GM21360 (cell line): ENCODE measurements at regions not wholly inside any gene's neighbourhood (a gene's known extent, or its start where the extent isn't known, plus 50 kb on each side); places are given as distances from the start of the nearest gene placed in this dataset.

ENCODE experiments used
- ATAC-seq: cut with Tn5 transposase; IDR thresholded peaks from one replicate; pipeline ENCODE4 v1.9.1; 2021; ENCODE audit warnings: mild to moderate bottlenecking, moderate library complexity; ENCODE audit not compliant: unreplicated experiment

DNA sequence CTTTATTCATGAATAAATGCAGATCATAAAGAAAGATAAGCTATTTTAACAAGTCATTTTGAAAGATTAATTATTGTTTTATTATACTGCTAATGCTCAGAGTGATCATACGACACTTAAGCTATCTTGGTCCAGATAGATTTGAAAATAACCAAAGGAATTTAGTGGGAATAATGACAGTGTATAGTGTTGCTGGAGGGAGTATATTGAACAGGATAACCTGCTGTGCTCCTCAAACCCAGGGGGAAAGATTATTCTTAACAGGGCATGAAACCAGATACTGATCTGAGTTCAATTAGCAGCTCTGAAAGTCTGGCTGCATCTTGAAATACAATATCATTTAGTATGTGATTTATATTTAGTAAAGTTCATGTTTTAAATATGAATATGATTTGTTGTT lies 216.3 kb upstream of the ITGA4 start:
- ATAC-seq = no peak

DNA sequence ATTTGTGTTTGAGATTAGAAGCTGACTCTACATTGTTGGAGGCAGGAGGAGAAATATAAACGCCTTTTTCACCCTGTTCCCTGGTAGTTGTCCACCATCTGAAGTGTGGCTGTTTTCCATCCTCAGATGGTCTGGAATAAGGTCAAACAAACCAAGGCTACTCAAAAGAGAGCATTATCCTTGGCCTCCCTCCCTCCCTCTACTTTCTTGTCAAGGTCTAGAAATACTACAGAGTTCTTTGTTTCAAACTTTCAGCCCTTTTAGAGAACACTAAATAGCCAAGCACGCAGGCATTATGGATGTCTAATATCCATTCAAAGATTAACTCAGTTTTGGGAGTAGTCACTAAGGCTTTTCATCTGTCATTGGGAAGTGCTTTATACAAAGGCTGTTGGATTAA lies 215.8 kb upstream of the ITGA4 start:
- ATAC-seq = no peak

DNA sequence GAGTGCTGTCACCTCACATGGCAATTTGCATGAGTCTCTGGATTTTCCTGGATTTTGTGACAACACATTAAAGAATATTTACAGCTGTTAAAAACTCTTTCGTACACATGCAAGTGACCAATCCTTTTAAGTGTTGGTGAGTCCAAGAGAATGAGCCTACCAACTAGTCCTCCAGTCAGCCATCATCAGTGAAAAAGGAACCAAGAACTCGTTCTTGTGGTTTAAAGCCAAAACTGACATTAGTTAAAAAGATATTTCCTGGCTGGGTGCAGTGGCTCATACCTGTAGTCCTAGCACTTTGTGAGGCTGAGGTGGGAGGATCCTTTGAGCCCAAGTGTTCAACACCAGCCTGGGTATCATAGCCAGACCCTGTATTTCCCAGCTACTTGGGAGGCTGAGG lies 215.4 kb upstream of the ITGA4 start:
- ATAC-seq = peak; percentile 93

DNA sequence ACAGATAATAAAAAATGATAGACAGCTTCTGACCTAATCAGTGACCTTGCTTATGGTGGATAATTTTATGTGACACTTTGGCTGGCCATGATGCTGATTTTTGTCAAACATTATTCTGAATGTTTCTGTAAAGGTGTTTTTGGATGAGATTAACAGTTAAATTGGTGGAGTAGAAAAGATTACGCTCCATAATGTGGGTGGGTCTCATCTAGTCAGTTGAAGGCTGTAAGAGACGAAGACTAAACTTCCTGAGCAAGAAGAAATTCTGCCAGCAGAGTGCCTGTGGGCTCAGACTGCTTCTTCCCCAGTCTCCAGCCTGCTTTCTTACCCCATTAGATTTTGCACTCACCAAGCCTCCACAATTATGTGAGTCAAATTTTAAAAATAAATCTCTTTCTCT lies 214.9 kb upstream of the ITGA4 start:
- ATAC-seq = no peak

DNA sequence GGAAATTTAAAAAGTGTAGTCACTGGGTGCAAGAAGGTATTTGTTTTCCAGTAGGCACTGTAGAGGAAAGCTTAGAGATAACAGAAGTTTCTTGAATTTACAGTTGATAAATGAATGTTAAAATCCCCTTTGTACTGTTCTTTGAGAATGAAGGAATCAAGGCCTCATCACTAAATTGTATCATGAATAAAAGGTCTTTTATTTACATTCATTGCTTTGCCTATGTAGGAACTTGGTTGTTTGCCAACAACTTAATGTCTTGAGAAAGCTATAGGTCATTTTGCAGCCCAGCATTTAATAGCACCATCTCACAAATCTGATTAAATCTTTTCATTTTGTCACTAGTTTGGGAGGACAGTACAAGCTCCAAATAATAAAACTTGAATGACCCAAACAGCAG lies 213.9 kb upstream of the ITGA4 start:
- ATAC-seq = no peak

DNA sequence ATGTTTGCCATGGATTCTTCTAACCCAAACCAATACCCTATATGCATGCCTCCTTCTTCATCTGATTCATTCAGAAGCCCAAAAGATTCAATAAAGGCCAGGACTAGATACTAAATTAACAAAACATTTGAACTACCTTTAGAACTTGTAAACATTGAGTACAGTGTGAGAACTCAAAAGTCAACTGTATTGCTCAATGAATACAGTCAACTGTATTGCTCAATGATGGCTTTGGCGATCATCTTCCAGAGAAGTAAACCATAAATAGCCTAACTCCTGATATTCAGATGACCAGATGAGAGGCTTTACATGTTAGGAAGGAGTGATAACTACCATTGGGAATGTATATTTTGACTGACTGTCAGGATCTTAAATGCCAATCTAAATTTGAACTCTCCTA lies 206.5 kb upstream of the ITGA4 start:
- no peak for ATAC-seq

DNA sequence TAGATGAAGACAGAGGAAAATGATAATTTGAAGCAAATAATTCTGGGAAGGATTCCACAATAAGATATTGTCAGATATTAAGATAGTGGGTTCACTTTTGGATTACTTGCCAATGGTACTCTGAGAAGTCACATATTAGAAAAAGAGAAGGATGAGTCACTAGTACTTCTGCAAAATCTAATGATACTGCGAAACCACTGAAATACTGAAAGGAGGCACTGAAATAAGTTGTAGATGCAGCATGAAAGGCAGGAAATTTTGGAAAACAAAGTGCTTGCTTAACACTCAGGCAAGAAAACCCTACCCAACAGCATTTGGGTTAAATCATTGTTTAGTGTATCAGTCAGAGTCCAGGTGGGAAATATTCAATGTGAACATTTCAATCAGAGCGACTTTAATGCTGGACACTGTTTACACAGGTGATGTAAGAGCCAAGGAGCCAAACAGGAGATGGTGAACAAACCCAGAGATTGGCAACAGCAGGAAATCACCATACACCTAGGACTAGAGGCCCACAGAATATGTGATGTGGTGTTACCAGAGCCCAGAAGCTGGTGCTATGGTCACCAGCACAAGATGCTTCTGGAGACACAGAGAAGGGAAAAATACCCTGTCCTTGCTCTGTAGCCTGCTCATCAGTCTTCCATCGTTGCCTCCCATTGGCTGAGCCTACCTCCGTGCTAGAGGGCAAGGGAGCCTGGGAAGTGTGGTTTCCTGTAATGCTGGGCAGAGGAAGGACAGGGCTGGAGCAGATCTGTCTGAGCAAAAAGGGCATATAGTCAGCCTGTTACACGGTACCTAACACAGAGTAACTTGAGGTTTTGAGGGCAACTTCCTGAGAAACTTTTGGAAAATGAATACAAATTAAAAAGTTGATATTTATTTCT lies 204.7 kb upstream of the ITGA4 start:
- ATAC-seq = peak; percentile 51

DNA sequence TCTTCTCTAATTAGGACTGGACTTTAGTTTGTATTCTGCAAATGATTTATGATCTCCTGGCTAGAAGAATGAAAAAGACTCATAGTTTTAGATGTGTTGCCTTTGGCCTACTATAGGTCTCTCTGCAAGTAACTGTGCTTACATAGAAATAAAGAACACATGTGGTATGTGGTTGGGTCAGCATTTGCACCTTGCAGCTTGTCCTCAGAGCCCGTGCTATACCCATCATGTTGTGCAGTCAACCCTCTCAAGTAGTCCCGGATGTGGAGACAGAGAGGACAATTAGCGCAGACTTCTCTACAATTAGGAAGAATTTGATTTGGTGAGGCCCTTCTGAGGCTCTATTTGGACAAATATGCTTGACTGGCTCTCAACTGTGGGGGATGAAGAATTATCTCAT lies 203.7 kb upstream of the ITGA4 start:
- no peak for ATAC-seq

DNA sequence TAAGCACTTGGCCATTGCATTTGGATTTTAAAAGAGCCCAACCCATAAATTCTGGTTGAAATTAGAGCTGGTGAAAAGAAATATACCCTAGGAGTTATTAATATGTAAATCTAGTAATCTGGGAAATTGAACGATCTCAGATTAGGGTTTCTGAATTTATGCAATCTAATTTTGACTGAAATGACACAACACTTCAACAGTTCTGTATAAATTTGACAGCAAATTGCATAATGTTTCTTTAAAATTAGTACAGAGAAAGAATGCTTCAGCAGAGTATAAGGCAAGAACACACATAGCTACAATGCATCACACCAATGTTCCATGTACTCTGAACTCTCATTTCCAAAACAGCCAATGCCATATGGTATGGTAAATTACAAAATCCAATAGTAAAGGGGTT lies 201.5 kb upstream of the ITGA4 start:
- ATAC-seq = no peak

DNA sequence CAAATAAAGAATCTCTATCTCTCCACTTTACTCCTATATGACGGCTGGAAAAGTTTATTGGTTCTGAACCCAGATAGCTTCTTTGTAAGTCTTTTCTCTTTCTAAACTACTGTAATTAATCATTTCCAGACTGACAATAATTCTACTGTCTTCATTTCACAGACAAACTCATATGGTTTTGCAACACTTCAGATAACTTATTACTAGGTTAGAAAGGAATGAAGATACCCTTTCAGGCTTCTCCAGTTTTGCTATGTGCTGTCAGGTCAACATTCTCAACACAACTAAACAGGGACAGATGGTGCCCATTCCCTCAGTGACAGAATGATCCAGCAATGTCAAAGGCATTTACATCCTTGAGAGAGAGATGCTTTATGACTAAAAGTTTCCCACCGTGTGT lies 198.5 kb upstream of the ITGA4 start:
- no peak for ATAC-seq

DNA sequence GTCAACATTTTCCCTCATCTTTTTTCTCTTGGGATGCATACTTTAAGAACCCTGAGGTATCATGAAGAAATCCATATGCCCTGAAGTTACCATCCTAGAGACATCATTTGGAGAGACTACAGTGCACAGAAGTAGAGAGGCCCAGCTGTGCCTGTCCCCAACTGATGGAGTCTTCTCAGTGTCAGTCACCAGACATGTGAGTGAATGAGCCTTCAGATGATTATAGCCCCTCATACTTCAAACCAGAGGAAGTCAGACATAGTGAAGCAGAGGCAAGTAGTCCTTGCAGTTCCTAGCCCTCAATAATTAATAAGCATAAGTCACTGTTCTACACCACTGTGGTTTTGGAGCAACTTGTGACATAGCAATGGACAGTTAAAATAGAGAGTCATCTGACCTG lies 194.4 kb upstream of the ITGA4 start:
- no peak for ATAC-seq

DNA sequence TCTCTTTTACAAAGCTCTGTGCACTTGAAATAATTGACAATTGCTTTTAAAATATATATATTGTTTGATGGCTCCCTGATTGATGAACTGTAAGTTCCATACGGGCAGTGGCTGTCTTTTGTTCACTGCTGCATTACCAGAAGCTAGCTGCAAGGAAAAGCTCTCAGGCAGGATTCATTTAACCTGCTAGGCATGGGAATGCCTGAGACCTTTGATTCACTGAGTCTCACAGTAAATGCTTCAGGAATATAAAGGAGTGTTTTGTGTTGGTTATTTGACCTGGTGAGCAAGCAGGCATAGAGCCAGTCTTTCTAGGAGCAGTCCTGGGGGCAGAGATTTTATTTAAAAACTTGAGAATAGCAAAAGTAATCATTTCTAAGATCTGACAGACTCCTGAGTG lies 193.2 kb upstream of the ITGA4 start:
- no peak for ATAC-seq

DNA sequence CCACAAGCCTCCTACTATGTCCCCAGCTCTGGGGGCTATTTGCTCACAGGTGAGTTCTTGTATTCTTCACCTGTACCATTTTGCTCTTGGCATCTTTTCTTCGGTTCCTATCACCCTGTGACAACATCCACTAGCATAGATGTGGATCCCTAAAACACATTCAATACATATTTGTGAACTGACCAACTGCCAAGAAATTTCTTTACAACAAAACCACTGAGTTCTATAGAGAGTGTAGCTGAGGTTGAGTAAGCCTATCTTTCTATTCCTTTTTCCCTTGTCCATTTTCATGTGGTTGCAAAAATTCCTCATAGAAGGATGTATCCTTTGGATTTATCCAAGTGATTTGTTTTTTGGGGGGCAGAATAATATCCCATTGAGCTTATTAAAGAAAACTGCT lies 192.7 kb upstream of the ITGA4 start:
- no peak for ATAC-seq

DNA sequence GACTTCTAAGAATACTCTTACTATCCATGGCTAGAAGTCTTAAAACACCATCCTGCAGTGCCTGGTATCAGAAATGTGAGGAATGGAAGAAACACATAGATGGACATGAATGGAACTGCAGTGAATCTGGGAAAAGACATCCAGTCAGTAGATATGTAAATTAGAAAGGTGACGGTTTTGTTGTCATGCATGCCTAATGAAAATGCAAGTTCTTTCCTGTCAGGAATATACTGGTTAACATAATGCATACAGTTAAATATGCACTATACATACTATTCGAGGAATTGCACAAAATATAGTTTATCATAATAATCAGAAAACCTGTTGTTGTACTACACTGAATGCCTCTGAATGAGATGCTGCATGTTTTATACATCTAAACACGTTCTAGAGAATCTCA lies 190.6 kb upstream of the ITGA4 start:
- no peak for ATAC-seq

DNA sequence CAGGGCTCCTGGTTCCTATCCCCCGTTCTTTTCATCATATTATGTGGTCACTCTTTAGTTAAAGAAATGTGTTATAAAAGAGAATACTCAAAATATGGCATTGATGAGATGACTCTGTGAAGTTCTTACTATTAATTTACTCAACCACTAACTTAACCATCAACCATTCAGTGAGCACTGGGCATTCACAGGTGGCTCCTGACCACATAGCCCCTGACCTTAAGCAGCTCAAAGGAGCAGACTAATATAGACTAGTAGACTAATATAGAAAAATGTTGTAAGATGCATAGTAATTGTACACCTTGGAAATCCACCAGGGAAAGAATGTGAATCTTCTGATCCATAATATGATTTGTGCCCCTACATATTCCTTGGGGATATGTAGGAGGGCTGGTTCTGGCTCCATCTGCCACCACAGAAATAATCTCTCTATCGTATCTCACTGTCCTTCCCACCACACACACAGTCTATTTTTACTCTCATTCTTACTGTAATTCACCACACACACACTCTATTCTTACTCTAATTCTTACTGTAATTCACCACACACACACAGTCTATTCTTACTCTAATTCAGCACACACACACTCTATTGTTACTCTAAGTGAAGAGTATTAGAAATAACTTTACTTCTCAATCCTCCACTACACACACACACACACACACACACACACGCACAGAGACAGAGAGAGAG lies 188.9 kb upstream of the ITGA4 start:
- no peak for ATAC-seq

DNA sequence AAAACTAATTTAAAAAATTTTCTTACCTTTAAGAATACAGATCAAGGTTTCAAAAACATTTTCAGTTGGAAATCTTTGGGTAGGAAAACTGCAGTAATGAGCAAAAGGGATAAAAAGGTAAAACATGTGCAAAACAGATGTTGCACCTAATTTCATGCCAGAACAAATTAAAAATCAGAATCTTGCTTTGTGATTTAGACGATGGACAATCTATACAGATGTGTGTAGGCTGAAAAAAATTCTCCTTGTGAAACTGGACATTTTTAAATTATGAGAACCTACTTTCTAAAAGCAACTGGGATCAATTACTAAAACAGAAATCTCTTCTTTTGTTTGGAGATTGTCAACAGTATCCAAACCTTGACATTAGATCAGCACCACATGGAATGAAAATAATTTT lies 183.2 kb upstream of the ITGA4 start:
- no peak for ATAC-seq

DNA sequence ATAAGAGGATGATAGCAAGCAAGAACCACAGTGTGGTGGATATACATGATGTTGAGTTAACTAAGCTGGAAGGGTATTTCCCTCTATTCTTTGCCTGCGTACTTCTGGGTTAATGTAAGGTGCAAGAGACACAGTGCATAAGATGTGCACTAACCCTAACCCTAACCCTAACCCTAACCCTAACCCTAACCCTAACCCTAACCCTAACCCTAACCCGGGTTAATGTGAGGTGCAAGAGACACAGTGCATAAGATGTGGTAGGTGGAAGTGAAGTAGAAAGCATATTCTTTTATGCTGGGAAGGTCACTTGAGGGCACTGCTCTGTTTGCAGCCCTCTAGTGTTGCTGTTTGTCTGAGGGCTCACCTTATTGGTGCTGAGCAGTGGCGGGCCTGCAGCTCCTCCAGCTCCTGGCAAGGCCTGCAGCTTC lies 181.5 kb upstream of the ITGA4 start:
- ATAC-seq = no peak

DNA sequence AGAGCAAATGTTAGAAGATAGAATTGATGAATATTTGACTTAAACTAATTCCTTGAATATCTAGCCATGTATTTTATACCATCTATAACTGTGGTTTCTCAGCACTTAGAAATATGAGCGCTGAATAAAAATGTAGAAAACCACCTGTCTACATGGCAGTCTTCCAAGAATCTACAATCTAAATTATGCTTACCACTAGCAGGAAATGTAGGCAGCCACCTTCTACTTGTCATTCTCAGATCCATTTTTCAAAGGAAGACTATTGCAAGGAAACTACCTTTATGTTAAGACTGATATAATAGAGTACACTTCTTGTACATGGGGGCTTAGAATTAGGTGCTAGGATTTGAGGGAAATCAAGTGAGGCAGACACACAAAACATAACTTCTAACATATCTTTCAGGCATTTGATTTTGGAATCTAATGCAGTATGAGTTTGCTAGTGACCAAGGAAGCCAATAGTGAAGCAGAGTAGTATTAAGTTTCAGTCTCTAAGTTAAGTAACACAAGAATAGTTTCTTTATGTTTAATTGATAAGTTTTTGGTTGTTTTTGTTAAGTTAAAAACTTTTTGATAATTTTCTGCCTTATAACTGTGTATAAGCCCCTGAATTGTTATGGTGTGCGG lies 175.9 kb upstream of the ITGA4 start:
- ATAC-seq = no peak

DNA sequence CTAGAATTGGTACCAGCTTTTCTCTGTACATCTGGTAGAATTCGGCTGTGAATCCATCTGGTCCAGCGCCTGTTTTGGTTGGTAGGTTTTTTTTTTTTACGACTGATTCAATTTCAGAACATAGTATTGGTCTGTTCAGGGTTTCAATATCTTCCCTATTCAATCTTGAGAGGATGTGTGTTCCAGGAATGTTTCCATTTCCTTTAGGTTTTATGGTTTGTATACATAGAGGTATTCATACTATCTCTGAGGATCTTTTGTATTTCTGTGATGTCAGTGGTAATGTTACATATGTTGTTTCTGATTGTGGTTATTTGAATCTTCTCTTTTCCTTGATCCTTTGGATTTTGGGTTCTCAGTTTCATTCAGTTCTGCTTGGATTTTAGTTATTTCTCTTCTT lies 172.1 kb upstream of the ITGA4 start:
- no peak for ATAC-seq

DNA sequence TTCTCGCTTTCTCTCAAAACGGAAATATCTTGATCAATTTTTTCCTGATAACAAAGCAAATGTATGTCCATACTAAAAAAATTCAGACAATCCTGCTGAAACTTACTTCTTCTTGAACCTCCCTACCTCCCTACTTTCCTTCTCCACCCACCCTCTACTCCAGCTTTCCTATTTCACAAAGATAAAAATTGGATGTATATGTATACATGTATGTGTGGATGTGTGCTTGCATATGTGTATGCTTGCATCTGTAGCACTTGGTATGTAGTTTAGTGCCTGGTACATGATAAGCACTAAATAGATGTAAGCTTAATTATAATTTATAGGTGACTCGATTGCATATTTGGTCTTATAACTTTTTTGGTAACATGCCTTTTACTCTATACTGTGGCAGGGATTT lies 167.5 kb upstream of the ITGA4 start:
- no peak for ATAC-seq

DNA sequence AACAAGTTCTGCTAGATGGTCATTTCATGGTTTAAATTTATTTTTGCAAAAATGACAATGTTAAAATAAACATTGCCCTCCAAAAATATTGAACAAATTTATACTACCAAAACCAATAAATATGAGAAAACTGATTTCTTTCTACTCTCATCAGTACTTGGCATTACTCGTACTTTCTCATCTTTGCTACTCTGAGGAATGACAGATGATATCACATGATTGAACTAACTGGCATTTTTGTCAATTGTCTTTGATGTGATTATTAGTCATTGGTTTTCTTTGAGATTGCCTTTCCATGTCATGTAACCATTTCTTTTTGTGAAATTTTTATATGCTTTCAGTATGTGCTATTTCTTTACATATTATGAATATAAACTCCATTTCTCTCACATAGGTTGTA lies 167.0 kb upstream of the ITGA4 start:
- ATAC-seq = no peak

DNA sequence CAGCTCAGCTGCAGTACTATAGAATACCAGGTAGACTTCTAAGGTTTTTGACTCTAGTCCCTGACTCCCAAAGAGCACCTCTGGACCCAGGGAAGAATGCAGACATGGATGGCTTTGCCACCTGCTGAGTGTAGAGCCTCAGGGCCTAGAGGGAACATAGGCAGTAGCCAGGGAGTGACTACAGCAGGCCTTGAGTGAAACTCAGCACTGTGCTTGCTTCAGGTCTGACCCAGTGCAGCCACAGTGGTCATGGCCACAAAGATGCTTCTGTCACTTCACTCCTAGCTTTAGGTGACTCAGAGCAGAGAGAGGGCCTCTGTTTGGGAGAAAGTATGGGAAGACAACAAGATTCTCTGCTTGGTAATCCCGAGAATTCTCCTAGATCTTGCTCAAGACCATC lies 162.2 kb upstream of the ITGA4 start:
- no peak for ATAC-seq
